ENCODE measurements at regions not wholly inside any gene's neighbourhood (a gene's known extent, or its start where the extent isn't known, plus 50 kb on each side); places are given as distances from the start of the nearest gene placed in this dataset.

GRCh38 chr7:109266610-109267009 is 696.9 kb downstream of the DNAJB9 start:
- no peak for TF ChIP-seq CTCF (IDR thresholded peaks at IDR 0.05)
- TF ChIP-seq EP300 (IDR thresholded peaks at IDR 0.05): no peak
- no peak for TF ChIP-seq POLR2A (IDR thresholded peaks at IDR 0.05; ENCODE audit: low read depth)

Data from esophagus muscularis mucosa (tissue), 4 donors.